GM23338 (cell line): ENCODE measurements at regions not wholly inside any gene's neighbourhood (a gene's known extent, or its start where the extent isn't known, plus 50 kb on each side); places are given as distances from the start of the nearest gene placed in this dataset.

Source experiments
- ATAC-seq: fragments of 200-7000 bp; cut with Tn5 transposase; 3 replicates; pipeline ENCODE4 v1.9.1; 2020
- DNase-seq: peaks from one replicate; pipeline ENCODE4 v3.0.0-alpha.2; 2015; ENCODE audit warnings: low spot score
- H2AFZ ChIP-seq: fragments of 200-600 bp; sonication (generic); 2 replicates; pipeline ENCODE4 v1.8.0; 2016; ENCODE audit warnings: antibody characterized with exemption, mild to moderate bottlenecking, moderate library complexity
- H3F3A ChIP-seq: fragments of 200-600 bp; sonication (generic); replicated peaks from 2 replicates; pipeline ENCODE4 v1.8.0; 2017; ENCODE audit warnings: antibody characterized with exemption, mixed run types, low read depth
- H3K27ac ChIP-seq: fragments of 200-600 bp; sonication (generic); 2 replicates; pipeline ENCODE4 v1.6.1; 2016; ENCODE audit warnings: low read depth
- H3K27me3 ChIP-seq: fragments of 200-600 bp; sonication (generic); 2 replicates; pipeline ENCODE4 v1.8.0; 2016; ENCODE audit warnings: mild to moderate bottlenecking, mixed run types, moderate library complexity; ENCODE audit not compliant: insufficient read depth
- H3K36me3 ChIP-seq: fragments of 200-600 bp; sonication (generic); 2 replicates; pipeline ENCODE4 v1.8.0; 2016; ENCODE audit warnings: mild to moderate bottlenecking; ENCODE audit not compliant: insufficient read depth
- H3K4me1 ChIP-seq: fragments of 200-600 bp; sonication (generic); 2 replicates; pipeline ENCODE4 v1.8.0; 2016; ENCODE audit warnings: mild to moderate bottlenecking, moderate library complexity; ENCODE audit not compliant: insufficient read depth
- H3K4me2 ChIP-seq: fragments of 200-600 bp; sonication (generic); 2 replicates; pipeline ENCODE4 v1.7.1; 2017; ENCODE audit warnings: mixed run types
- H3K4me3 ChIP-seq: fragments of 200-600 bp; sonication (generic); 2 replicates; pipeline ENCODE4 v1.6.1; 2016; ENCODE audit warnings: mixed run types
- H3K79me2 ChIP-seq: fragments of 200-600 bp; sonication (generic); replicated peaks from 2 replicates; pipeline ENCODE4 v1.8.0; 2017; ENCODE audit warnings: mild to moderate bottlenecking; ENCODE audit not compliant: insufficient read depth
- H3K9me2 ChIP-seq: fragments of 200-600 bp; sonication (generic); 2 replicates; pipeline ENCODE4 v1.8.0; 2017; ENCODE audit not compliant: insufficient read depth
- H4K20me1 ChIP-seq: fragments of 200-600 bp; sonication (generic); replicated peaks from 2 replicates; pipeline ENCODE4 v1.8.0; 2017; ENCODE audit warnings: mild to moderate bottlenecking; ENCODE audit not compliant: insufficient read depth
- H3K27ac Mint-ChIP-seq: 2 replicates; pipeline ENCODE4 v1.8.0; 2020; ENCODE audit warnings: inconsistent platforms, mild to moderate bottlenecking, moderate library complexity, mixed read lengths
- H3K27me3 Mint-ChIP-seq: 3 replicates; pipeline ENCODE4 v1.8.0; 2022; ENCODE audit warnings: low read depth, mild to moderate bottlenecking, moderate library complexity, mixed read lengths, inconsistent platforms; ENCODE audit not compliant: insufficient read depth, poor library complexity
- H3K36me3 Mint-ChIP-seq: 3 replicates; pipeline ENCODE4 v1.8.0; 2021; ENCODE audit warnings: low read depth, mild to moderate bottlenecking, inconsistent platforms, moderate library complexity, mixed read lengths
- H3K4me1 Mint-ChIP-seq: 3 replicates; pipeline ENCODE4 v1.8.0; 2020; ENCODE audit warnings: mild to moderate bottlenecking, inconsistent platforms, mixed read lengths
- H3K4me3 Mint-ChIP-seq: 3 replicates; pipeline ENCODE4 v1.8.0; 2021; ENCODE audit warnings: moderate library complexity, mild to moderate bottlenecking, inconsistent platforms, mixed read lengths
- H3K9me3 Mint-ChIP-seq: 3 replicates; pipeline ENCODE4 v1.8.0; 2020; ENCODE audit warnings: moderate library complexity, mild to moderate bottlenecking, inconsistent platforms, mixed read lengths
- CREB1 ChIP-seq: fragments of 250-450 bp; sonication (Bioruptor Pico); IDR thresholded peaks from 2 replicates; pipeline ENCODE4 v1.5.0; 2020; ENCODE audit warnings: low read depth, mild to moderate bottlenecking, moderate library complexity
- ETS1 ChIP-seq: IDR thresholded peaks from 2 replicates; pipeline ENCODE4 v1.6.1; 2016; ENCODE audit warnings: antibody characterized with exemption
- EZH2 ChIP-seq: fragments of 200-600 bp; sonication (generic); IDR thresholded peaks from one replicate; pipeline ENCODE4 v1.8.0; 2017; ENCODE audit warnings: antibody characterized with exemption, mild to moderate bottlenecking, low read depth; ENCODE audit not compliant: unreplicated experiment
- EZH2phosphoT487 ChIP-seq: fragments of 200-600 bp; sonication (generic); IDR thresholded peaks from one replicate; pipeline ENCODE4 v1.8.1; 2018; ENCODE audit warnings: antibody characterized with exemption; ENCODE audit not compliant: unreplicated experiment
- JUNB ChIP-seq: IDR thresholded peaks from one replicate; pipeline ENCODE4 v1.6.1; 2016; ENCODE audit warnings: antibody characterized with exemption; ENCODE audit not compliant: unreplicated experiment
- NANOG ChIP-seq: IDR thresholded peaks from 2 replicates; pipeline ENCODE4 v1.6.1; 2016; ENCODE audit warnings: antibody characterized with exemption, borderline replicate concordance
- POLR2AphosphoS5 ChIP-seq: IDR thresholded peaks from 2 replicates; pipeline ENCODE4 v1.6.1; 2016; ENCODE audit warnings: antibody characterized with exemption, low read depth
- REST ChIP-seq: IDR thresholded peaks from one replicate; pipeline ENCODE4 v1.6.1; 2018; ENCODE audit warnings: antibody characterized with exemption; ENCODE audit not compliant: unreplicated experiment
- STAT1 ChIP-seq: IDR thresholded peaks from one replicate; pipeline ENCODE4 v1.6.1; 2016; ENCODE audit warnings: antibody characterized with exemption; ENCODE audit not compliant: unreplicated experiment
- ZNF114 ChIP-seq: fragments of 250-450 bp; sonication (Bioruptor Pico); IDR thresholded peaks from 2 replicates; pipeline ENCODE4 v1.5.0; 2020; ENCODE audit warnings: mild to moderate bottlenecking, moderate library complexity
- ZNF331 ChIP-seq: fragments of 250-450 bp; sonication (Bioruptor Pico); IDR thresholded peaks from 2 replicates; pipeline ENCODE4 v1.5.0; 2020; ENCODE audit warnings: low read depth, mild to moderate bottlenecking, moderate library complexity
- ZNF462 ChIP-seq: fragments of 250-450 bp; sonication (Bioruptor Pico); IDR thresholded peaks from 2 replicates; pipeline ENCODE4 v1.5.0; 2020; ENCODE audit warnings: mild to moderate bottlenecking, moderate library complexity
- TF ChIP-seq, protein P1 (sequence below), 2 experiments: fragments of 200-600 bp in 1 of 2; sonication (generic) in 1 of 2; conservative IDR thresholded peaks; 2 replicates each; pipeline versions ENCODE4 v1.5.1 to v1.6.1; 2016 to 2017; ENCODE audit warnings: antibody characterized with exemption in 2 of 2, low read depth in 2 of 2, mild to moderate bottlenecking in 2 of 2, moderate library complexity in 1 of 2

GRCh38 chr11:95595973-95596489 lies 193.6 kb downstream of the FAM76B start:
- no peak overlapping the region for H3K4me2 ChIP-seq
- DNase-seq (no peak), ATAC-seq (no peak)
- Mint-ChIP-seq H3K27ac (no peak overlapping the region), H3K4me1 (peaks cover 7% of the 10 kb centered on the region), H3K36me3 (no peaks in the 10 kb centered on the region), H3K27me3 (peaks cover 4% of the 10 kb centered on the region), H3K9me3 (no peaks in the 10 kb centered on the region; the same call in 2 of the 3 replicates), H3K4me3 (no peak overlapping the region)
- 0 out of 2 replicates have a peak, but pooled peaks cover 5% of the 10 kb centered on the region for H3K4me1 ChIP-seq
- no peaks in the 10 kb centered on the region for H4K20me1 ChIP-seq
- no peak overlapping the region for H3K27ac ChIP-seq
- H3K27me3 ChIP-seq = no peaks in the 10 kb centered on the region
- H3F3A ChIP-seq = no peaks in the 10 kb centered on the region
- no peak overlapping the region for H3K4me3 ChIP-seq
- TF ChIP-seq EZH2phosphoT487 (no peak), ZNF462 (CRISPR knock-in tag) (no peak), ETS1 (no peak), ZNF114 (CRISPR knock-in tag) (no peak), NANOG (no peak), REST (no peak), JUNB (no peak), STAT1 (no peak), POLR2AphosphoS5 (no peak), ZNF331 (CRISPR knock-in tag) (no peak), CREB1 (CRISPR knock-in tag) (no peak), EZH2 (no peak)
- TF ChIP-seq, protein P1, sequence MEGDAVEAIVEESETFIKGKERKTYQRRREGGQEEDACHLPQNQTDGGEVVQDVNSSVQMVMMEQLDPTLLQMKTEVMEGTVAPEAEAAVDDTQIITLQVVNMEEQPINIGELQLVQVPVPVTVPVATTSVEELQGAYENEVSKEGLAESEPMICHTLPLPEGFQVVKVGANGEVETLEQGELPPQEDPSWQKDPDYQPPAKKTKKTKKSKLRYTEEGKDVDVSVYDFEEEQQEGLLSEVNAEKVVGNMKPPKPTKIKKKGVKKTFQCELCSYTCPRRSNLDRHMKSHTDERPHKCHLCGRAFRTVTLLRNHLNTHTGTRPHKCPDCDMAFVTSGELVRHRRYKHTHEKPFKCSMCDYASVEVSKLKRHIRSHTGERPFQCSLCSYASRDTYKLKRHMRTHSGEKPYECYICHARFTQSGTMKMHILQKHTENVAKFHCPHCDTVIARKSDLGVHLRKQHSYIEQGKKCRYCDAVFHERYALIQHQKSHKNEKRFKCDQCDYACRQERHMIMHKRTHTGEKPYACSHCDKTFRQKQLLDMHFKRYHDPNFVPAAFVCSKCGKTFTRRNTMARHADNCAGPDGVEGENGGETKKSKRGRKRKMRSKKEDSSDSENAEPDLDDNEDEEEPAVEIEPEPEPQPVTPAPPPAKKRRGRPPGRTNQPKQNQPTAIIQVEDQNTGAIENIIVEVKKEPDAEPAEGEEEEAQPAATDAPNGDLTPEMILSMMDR (conservative IDR thresholded peaks at IDR 0.05; ENCODE audit: low read depth in 2 of 2) = no peak
- no peaks in the 10 kb centered on the region for H3K36me3 ChIP-seq
- no peaks in the 10 kb centered on the region; the same call in 1 of the 2 replicates for H3K9me2 ChIP-seq
- H2AFZ ChIP-seq = no peak overlapping the region
- H3K79me2 ChIP-seq = no peaks in the 10 kb centered on the region
